C1 segment of cervical spinal cord (tissue), 14 donors: ENCODE measurements at regions not wholly inside any gene's neighbourhood (a gene's known extent, or its start where the extent isn't known, plus 50 kb on each side); places are given as distances from the start of the nearest gene placed in this dataset.
"Not testable (repeated sequence)": the region's sequence is repeated elsewhere in the genome, so short reads cannot be mapped to it uniquely, and the experiment has no call there.

Source experiments
- DNase-seq, 14 donors: peaks; one replicate each; lab custom pipeline; 2025; lab: John Stamatoyannopoulos, UW

GRCh38 chr13:90640976-90641375, 706.5 kb upstream of the MIR17HG start:
- DNase-seq = no peak

DNA sequence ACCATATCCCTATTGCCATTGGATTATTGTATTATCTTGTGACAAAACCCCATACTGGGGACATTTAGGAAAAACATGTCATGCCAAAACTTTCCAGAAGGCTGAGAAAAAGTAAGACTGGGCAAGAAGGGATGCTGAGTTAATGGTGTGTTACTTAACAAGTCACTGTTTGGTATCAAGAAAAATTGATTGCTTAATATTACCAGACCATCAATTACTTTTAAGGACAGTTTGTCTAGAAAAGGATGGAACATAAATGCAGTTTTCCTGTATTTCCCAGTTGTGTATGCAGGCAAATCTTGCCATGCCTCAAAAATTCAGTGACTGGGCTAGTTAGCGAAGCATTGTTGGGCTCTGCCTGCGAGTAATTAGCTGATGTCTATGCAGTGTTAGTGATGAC, 705.6 kb upstream of the MIR17HG start:
- no peak for DNase-seq

DNA sequence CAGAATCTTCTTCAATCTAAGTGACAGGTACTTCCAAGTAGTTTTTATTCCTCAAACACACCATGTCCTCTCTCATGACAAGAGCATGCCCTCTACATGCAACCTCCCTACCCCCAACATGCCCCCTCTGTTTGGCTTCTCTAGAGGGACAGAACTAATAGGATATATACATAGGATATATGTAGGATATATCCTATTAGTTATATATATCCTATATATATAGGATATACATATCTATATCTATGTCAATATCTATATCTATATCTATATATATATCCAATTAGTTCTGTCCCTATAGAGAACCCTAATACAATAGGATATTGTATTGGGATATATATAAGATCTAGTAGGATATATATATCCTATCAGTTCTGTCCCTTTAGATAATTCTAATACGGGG, 701.9 kb upstream of the MIR17HG start:
- DNase-seq = no peak

DNA sequence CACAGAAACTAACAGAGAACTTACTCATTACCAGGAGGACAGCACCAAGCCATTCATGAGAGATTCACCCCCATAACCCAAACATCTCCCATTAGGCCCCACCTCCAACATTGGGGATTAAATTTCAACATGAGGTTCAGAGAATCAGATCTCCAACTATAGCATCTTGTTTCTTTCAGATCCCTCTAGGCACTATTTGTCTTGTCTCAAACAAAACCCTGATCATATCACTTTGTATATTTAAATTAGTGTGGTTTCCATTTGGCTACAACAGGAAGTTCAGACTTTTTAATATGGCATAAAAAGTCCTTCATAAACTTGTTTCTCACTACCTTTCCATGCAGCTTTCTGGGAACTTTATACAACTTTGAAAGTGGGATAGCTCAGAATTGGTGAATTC, 699.0 kb upstream of the MIR17HG start:
- no peak for DNase-seq

- DNase-seq = no peak
These were observed 695.5 kb upstream of the MIR17HG start for GRCh38 chr13:90652036-90652435.

GRCh38 chr13:90654970-90655369, 692.5 kb upstream of the MIR17HG start:
- DNase-seq = no peak

DNA sequence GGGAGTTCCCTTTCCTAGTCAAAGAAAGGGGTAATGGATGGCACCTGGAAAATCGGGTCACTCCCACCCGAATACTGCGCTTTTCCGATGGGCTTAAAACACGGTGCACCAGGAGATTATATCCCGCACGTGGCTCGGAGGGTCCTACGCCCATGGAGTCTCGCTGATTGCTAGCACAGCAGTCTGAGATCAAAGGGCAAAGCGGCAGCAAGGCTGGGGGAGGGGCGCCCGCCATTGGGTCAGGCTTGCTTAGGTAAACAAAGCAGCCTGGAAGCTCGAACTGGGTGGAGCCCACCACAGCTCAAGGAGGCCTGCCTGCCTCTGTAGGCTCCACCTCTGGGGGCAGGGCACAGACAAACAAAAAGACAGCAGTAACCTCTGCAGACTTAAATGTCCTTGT, 683.3 kb upstream of the MIR17HG start:
- DNase-seq = not testable (repeated sequence)

GRCh38 chr13:90673746-90674145, 673.7 kb upstream of the MIR17HG start:
- no peak for DNase-seq

GRCh38 chr13:90675129-90675528, 672.4 kb upstream of the MIR17HG start:
- no peak for DNase-seq

DNA sequence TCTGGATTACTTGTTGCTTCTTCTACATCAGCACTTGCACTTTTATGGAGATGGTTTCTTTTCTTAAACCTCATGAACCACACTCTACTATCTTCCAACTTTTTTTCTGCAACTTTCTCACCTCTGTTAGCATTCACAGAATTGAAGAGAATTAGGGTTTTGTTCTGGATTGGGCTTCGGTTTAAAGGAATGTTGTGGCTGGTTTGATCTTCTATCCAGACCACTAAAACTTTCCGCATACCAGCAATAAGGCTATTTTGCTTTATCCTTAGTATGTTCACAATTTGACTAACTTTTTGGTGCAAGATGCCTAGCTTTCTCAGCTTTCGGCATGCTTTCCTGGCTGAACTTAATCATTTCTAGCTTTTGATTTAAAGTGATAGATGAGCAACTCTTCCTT, 666.7 kb upstream of the MIR17HG start:
- DNase-seq = no peak

DNA sequence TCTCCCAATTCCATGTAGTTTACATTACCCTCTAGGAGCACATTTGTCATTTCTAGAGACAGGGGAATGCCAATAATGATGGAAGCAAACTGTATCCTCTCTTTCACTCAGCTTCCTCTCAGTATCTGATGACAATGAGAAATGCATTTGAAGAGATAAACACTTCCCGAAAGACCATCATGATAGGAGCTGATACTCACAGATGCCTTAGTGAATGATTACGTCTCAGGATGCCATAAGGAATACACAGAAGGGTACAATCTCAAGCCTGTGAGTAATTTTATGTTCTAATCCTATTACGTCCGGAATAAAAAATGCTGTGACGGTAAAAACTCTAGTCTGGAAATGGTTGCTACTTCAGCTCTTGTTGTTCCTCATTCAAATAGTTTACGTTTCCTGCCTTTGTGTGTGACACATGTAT, 663.8 kb upstream of the MIR17HG start:
- no peak for DNase-seq

- no peak for DNase-seq
These were observed 661.0 kb upstream of the MIR17HG start for GRCh38 chr13:90686442-90686841.

- no peak for DNase-seq
These were observed 658.4 kb upstream of the MIR17HG start for GRCh38 chr13:90689111-90689510.

- no peak for DNase-seq
These were observed 656.9 kb upstream of the MIR17HG start for GRCh38 chr13:90690458-90691080.

DNA sequence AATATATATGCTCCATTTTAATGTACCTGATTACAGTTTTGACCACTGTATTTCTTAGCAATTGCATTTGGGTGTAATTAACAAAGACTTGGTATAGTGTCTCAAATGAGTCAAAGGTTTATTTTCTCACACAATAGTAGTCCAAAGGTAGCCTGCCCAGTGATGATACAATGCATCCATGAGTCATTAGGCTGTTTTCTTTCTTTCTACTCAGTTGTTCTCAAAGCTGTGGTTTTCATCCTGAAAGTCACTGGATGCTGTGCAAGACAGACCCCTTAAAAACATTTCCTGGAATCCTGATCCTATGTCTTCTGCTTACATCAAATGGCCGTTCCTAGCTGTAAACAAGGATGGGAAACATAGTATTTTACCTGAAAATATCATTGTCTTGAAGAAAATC, 651.2 kb upstream of the MIR17HG start:
- DNase-seq = no peak

- DNase-seq = no peak
These were observed 650.8 kb upstream of the MIR17HG start for GRCh38 chr13:90696656-90697055.

DNA sequence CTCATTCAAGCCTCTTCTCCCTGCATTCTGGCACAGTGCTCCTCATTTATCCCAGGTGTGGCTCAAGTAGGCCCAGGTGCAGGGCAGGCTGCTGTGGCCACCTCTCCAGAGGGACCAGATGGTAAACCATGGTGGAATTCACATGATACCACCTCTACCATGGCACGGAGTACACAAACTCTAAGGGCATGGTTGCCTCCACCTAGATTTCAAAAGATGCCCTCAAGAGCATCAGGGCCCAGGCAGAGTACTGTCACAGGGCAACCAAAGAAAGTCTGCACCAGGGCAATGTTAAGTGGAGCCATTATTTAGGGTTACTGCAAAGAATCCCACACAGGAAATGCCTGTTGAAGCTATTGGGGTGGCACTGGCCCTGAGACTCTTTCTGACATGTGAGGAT, 647.1 kb upstream of the MIR17HG start:
- no peak for DNase-seq

- no peak for DNase-seq
These were observed 646.2 kb upstream of the MIR17HG start for GRCh38 chr13:90701264-90701663.

DNA sequence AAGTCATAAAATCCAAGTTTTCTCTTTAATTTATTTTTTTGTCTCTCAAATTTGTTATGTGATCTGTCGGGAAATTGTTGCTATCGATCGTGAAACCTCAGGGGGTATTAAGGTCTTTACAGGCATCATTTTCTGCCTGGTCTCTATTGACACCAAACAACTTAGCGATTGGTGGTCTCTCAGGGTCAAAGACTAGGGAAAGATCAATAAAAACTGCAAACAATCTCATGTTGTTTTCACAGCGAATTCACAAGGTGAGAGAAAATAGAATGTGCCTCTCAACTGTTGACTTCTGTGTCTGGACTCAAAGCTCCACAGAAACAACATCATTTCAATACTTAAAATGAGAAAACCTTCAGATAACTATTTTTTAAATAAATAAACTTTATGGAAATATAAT, 645.4 kb upstream of the MIR17HG start:
- no peak for DNase-seq

DNA sequence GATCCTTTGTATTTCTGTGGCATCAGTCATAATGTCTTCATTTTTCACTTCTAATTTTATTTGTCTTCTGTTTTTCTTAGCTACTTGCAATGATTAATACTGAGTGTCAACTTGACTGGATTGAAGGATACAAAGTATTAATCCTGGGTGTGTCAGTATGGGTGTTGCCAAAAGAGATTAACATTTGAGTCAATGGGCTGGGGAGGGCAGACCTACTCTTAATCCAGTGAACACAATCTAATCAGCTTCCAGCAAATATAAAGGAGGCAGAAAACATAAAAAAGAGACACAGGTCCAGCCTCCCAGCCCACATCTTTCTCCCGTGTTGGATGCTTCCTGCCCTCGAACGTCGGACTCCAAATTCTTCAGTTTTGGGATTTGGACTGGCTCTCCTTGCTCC, 640.9 kb upstream of the MIR17HG start:
- DNase-seq = no peak

- DNase-seq = no peak
These were observed 639.4 kb upstream of the MIR17HG start for GRCh38 chr13:90708128-90708527.

GRCh38 chr13:90709319-90709718, 638.2 kb upstream of the MIR17HG start:
- no peak for DNase-seq

DNA sequence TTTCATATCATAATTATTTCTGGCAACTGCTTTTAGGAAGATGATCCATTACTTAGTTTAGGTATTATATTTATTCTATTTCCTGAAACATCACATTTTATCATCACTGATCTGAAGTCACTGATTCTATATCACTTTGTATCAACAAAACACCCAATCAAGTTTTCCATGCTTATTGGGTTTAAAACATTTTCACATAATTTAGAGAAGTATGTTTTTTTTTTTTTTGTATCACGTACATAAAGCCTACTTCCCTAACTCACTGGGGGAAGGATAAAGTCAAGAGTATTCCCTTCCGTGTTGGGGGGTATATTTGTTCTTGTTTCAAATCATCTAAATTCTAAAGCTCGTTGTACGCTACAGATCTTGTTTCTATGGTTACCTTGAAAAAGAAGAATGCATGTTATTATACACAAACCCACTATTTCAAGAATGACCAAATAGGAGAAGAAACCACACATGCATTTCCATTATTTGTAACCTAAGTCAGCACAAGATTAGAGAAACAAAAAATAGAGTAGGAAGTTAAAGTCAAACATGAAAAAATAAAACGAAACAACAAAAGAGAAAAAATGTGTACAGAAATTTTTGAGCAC, 637.2 kb upstream of the MIR17HG start:
- no peak for DNase-seq
